ENCODE measurements at regions not wholly inside any gene's neighbourhood (a gene's known extent, or its start where the extent isn't known, plus 50 kb on each side); places are given as distances from the start of the nearest gene placed in this dataset.

- no peak overlapping the region for H3K4me3 ChIP-seq (ENCODE audit: low read length in 3 of 3)
- FAIRE-seq: no peak
- no peak for DNase-seq
- H3K9me3 ChIP-seq (ENCODE audit: control insufficient read depth in 2 of 3, insufficient read depth in 1 of 3, low read length in 3 of 3): no peaks in the 10 kb centered on the region
- no peak overlapping the region for H3K27ac ChIP-seq (ENCODE audit: low read depth in 2 of 2, low read length in 2 of 2)
- no peak for TF ChIP-seq CTCF (IDR thresholded peaks at IDR 0.05; ENCODE audit: borderline replicate concordance, extremely low read depth, insufficient read depth)
- no peaks in the 10 kb centered on the region for H3K36me3 ChIP-seq (ENCODE audit: control insufficient read depth in 2 of 3, insufficient read depth in 3 of 3, low read length in 3 of 3)
- no peaks in the 10 kb centered on the region for H3K27me3 ChIP-seq (ENCODE audit: control insufficient read depth, insufficient read depth, low read length)
- intact Hi-C loops (cut with DNase I): no loop called here
- no peaks in the 10 kb centered on the region for H3K4me1 ChIP-seq (ENCODE audit: control insufficient read depth in 2 of 3, insufficient read depth in 2 of 3, low read depth in 1 of 3, low read length in 3 of 3)
- no peak overlapping the region for H3K9ac ChIP-seq (ENCODE audit: low read length in 3 of 3)
Measured at GRCh38 chr5:27810458-27810857, 772.1 kb upstream of the CDH9 start.

GRCh38 chr5:27797220-27797619 is 758.8 kb upstream of the CDH9 start:
- Histone ChIP-seq H3K4me1 (ENCODE audit: control insufficient read depth in 2 of 3, insufficient read depth in 2 of 3, low read depth in 1 of 3, low read length in 3 of 3) (no peaks in the 10 kb centered on the region), H3K9me3 (ENCODE audit: control insufficient read depth in 2 of 3, insufficient read depth in 1 of 3, low read length in 3 of 3) (peaks cover 0 to 2% (median 0%) of the 10 kb centered on the region in 3 donors), H3K27me3 (ENCODE audit: control insufficient read depth, insufficient read depth, low read length) (no peaks in the 10 kb centered on the region), H3K27ac (ENCODE audit: low read depth in 2 of 2, low read length in 2 of 2) (no peak overlapping the region), H3K36me3 (ENCODE audit: control insufficient read depth in 2 of 3, insufficient read depth in 3 of 3, low read length in 3 of 3) (no peaks in the 10 kb centered on the region), H3K9ac (ENCODE audit: low read length in 3 of 3) (no peak overlapping the region), H3K4me3 (ENCODE audit: low read length in 3 of 3) (no peak overlapping the region)
- TF ChIP-seq CTCF (IDR thresholded peaks at IDR 0.05; ENCODE audit: borderline replicate concordance, extremely low read depth, insufficient read depth): no peak
- FAIRE-seq (no peak), DNase-seq (no peak)
- intact Hi-C loops (cut with DNase I): no loop called here

- no peaks in the 10 kb centered on the region for H3K27me3 ChIP-seq (ENCODE audit: control insufficient read depth, insufficient read depth, low read length)
- intact Hi-C loops (cut with DNase I): no loop called here
- H3K4me1 ChIP-seq (ENCODE audit: control insufficient read depth in 2 of 3, insufficient read depth in 2 of 3, low read depth in 1 of 3, low read length in 3 of 3): no peaks in the 10 kb centered on the region
- no peak overlapping the region for H3K4me3 ChIP-seq (ENCODE audit: low read length in 3 of 3)
- H3K27ac ChIP-seq (ENCODE audit: low read depth in 2 of 2, low read length in 2 of 2): no peak overlapping the region
- no peak for TF ChIP-seq CTCF (IDR thresholded peaks at IDR 0.05; ENCODE audit: borderline replicate concordance, extremely low read depth, insufficient read depth)
- FAIRE-seq (no peak), DNase-seq (no peak)
- H3K36me3 ChIP-seq (ENCODE audit: control insufficient read depth in 2 of 3, insufficient read depth in 3 of 3, low read length in 3 of 3): no peaks in the 10 kb centered on the region
- no peaks in the 10 kb centered on the region for H3K9me3 ChIP-seq (ENCODE audit: control insufficient read depth in 2 of 3, insufficient read depth in 1 of 3, low read length in 3 of 3)
- H3K9ac ChIP-seq (ENCODE audit: low read length in 3 of 3): no peak overlapping the region
Measured at GRCh38 chr5:27788184-27788583, 749.8 kb upstream of the CDH9 start.

GRCh38 chr5:27784317-27784716 is 745.9 kb upstream of the CDH9 start:
- intact Hi-C loops (cut with DNase I): no loop called here
- Histone ChIP-seq H3K9ac (ENCODE audit: low read length in 3 of 3) (no peak overlapping the region), H3K27me3 (ENCODE audit: control insufficient read depth, insufficient read depth, low read length) (no peaks in the 10 kb centered on the region), H3K36me3 (ENCODE audit: control insufficient read depth in 2 of 3, insufficient read depth in 3 of 3, low read length in 3 of 3) (no peaks in the 10 kb centered on the region), H3K9me3 (ENCODE audit: control insufficient read depth in 2 of 3, insufficient read depth in 1 of 3, low read length in 3 of 3) (no peaks in the 10 kb centered on the region), H3K4me3 (ENCODE audit: low read length in 3 of 3) (no peak overlapping the region), H3K4me1 (ENCODE audit: control insufficient read depth in 2 of 3, insufficient read depth in 2 of 3, low read depth in 1 of 3, low read length in 3 of 3) (no peaks in the 10 kb centered on the region), H3K27ac (ENCODE audit: low read depth in 2 of 2, low read length in 2 of 2) (no peak overlapping the region)
- FAIRE-seq (no peak), DNase-seq (no peak)
- no peak for TF ChIP-seq CTCF (IDR thresholded peaks at IDR 0.05; ENCODE audit: borderline replicate concordance, extremely low read depth, insufficient read depth)
